GM12891 (cell line): ENCODE measurements at regions not wholly inside any gene's neighbourhood (a gene's known extent, or its start where the extent isn't known, plus 50 kb on each side); places are given as distances from the start of the nearest gene placed in this dataset.

Experiments
- POLR2A ChIP-seq: IDR thresholded peaks from 2 replicates; pipeline ENCODE4 v1.6.1; 2011; ENCODE audit warnings: low read depth, low read length, control low read depth
- POU2F2 ChIP-seq: IDR thresholded peaks from 2 replicates; pipeline ENCODE4 v1.6.1; 2011; ENCODE audit warnings: low read depth, mild to moderate bottlenecking, control low read depth, low read length, moderate library complexity
- SPI1 ChIP-seq: IDR thresholded peaks from 2 replicates; pipeline ENCODE4 v1.6.1; 2011; ENCODE audit warnings: low read depth, low read length, control low read depth
- TAF1 ChIP-seq: IDR thresholded peaks from 2 replicates; pipeline ENCODE4 v1.6.1; 2011; ENCODE audit warnings: low read depth, low read length, control low read depth

DNA sequence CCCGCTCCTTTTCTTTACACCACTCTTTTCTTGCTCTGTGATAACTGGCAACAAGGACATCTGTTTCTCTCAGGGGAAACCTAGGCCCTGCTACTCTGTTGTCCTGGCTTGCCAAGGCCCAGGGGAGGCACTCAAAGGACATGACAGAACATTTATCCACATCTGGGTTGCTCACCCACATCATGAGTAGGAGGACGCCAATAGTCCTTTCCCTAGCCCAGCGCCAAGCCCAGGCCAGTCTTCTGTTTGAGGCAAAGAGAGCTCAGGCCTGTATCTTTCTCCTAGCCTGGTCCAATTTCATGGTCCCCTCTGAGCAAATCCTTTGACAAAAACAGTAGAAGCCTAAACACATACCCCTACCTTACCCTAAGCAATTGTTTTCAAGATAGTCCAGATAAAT, 366.8 kb upstream of the SGCD start:
- no peak for TF ChIP-seq POU2F2
- no peak for TF ChIP-seq POLR2A
- TF ChIP-seq TAF1 = no peak
- no peak for TF ChIP-seq SPI1
